ENCODE measurements at regions not wholly inside any gene's neighbourhood (a gene's known extent, or its start where the extent isn't known, plus 50 kb on each side); places are given as distances from the start of the nearest gene placed in this dataset.

- no peaks in the 10 kb centered on the region for H3K4me1 ChIP-seq (ENCODE audit: insufficient read depth, low read length, poor library complexity, severe bottlenecking)
- no peaks in the 10 kb centered on the region for H3K36me3 ChIP-seq (ENCODE audit: insufficient read depth, low read length)
- H3K27me3 ChIP-seq (ENCODE audit: insufficient read depth, low read length, poor library complexity, severe bottlenecking) = no peaks in the 10 kb centered on the region
- no peak overlapping the region for H3K4me3 ChIP-seq (ENCODE audit: low read length, poor library complexity, severe bottlenecking)
- TF ChIP-seq CTCF (conservative IDR thresholded peaks at IDR 0.05; ENCODE audit: low read length) (no peak), EZH2phosphoT487 (IDR thresholded peaks at IDR 0.05; ENCODE audit: borderline replicate concordance) (no peak)
- no peak overlapping the region for H2AFZ ChIP-seq (ENCODE audit: low read length)
- H3K79me2 ChIP-seq (ENCODE audit: insufficient read depth, low read length) = no peaks in the 10 kb centered on the region
- H3K4me2 ChIP-seq (ENCODE audit: low read depth, low read length, poor library complexity, severe bottlenecking) = no peak overlapping the region
- no peaks in the 10 kb centered on the region for H3K9me3 ChIP-seq (ENCODE audit: insufficient read depth, low read depth, low read length)
- H4K20me1 ChIP-seq (ENCODE audit: insufficient read depth, low read length, poor library complexity, severe bottlenecking) = no peaks in the 10 kb centered on the region
- H3F3A ChIP-seq (ENCODE audit: low read depth) = no peaks in the 10 kb centered on the region
- no peak overlapping the region for H3K9ac ChIP-seq (ENCODE audit: low read depth, low read length, poor library complexity, severe bottlenecking)
- H3K9me2 ChIP-seq (replicated peaks; ENCODE audit: low read depth, low read length) = no peaks in the 10 kb centered on the region
These were observed 436.3 kb downstream of the KLHL13 start for GRCh38 chrX:117680286-117680685.

GRCh38 chrX:117653396-117653795 lies 463.2 kb downstream of the KLHL13 start:
- Histone ChIP-seq H3K9me3 (ENCODE audit: insufficient read depth, low read depth, low read length) (no peaks in the 10 kb centered on the region), H3K27me3 (ENCODE audit: insufficient read depth, low read length, poor library complexity, severe bottlenecking) (no peaks in the 10 kb centered on the region), H3K9me2 (replicated peaks; ENCODE audit: low read depth, low read length) (no peaks in the 10 kb centered on the region), H3K36me3 (ENCODE audit: insufficient read depth, low read length) (no peaks in the 10 kb centered on the region), H3K4me3 (ENCODE audit: low read length, poor library complexity, severe bottlenecking) (no peak overlapping the region), H3K4me1 (ENCODE audit: insufficient read depth, low read length, poor library complexity, severe bottlenecking) (no peaks in the 10 kb centered on the region), H2AFZ (ENCODE audit: low read length) (no peak overlapping the region), H4K20me1 (ENCODE audit: insufficient read depth, low read length, poor library complexity, severe bottlenecking) (no peaks in the 10 kb centered on the region), H3K79me2 (ENCODE audit: insufficient read depth, low read length) (no peaks in the 10 kb centered on the region), H3F3A (ENCODE audit: low read depth) (no peaks in the 10 kb centered on the region), H3K9ac (ENCODE audit: low read depth, low read length, poor library complexity, severe bottlenecking) (no peak overlapping the region), H3K4me2 (ENCODE audit: low read depth, low read length, poor library complexity, severe bottlenecking) (no peak overlapping the region)
- TF ChIP-seq CTCF (conservative IDR thresholded peaks at IDR 0.05; ENCODE audit: low read length) (no peak), EZH2phosphoT487 (IDR thresholded peaks at IDR 0.05; ENCODE audit: borderline replicate concordance) (no peak)

GRCh38 chrX:117645639-117646038 lies 471.0 kb downstream of the KLHL13 start:
- Histone ChIP-seq H3K4me2 (ENCODE audit: low read depth, low read length, poor library complexity, severe bottlenecking) (no peak overlapping the region), H3K36me3 (ENCODE audit: insufficient read depth, low read length) (no peaks in the 10 kb centered on the region), H3K9me2 (replicated peaks; ENCODE audit: low read depth, low read length) (no peaks in the 10 kb centered on the region), H3K9ac (ENCODE audit: low read depth, low read length, poor library complexity, severe bottlenecking) (no peak overlapping the region), H3K79me2 (ENCODE audit: insufficient read depth, low read length) (no peaks in the 10 kb centered on the region), H3K4me3 (ENCODE audit: low read length, poor library complexity, severe bottlenecking) (no peak overlapping the region), H3K4me1 (ENCODE audit: insufficient read depth, low read length, poor library complexity, severe bottlenecking) (no peaks in the 10 kb centered on the region), H3K9me3 (ENCODE audit: insufficient read depth, low read depth, low read length) (no peaks in the 10 kb centered on the region), H4K20me1 (ENCODE audit: insufficient read depth, low read length, poor library complexity, severe bottlenecking) (no peaks in the 10 kb centered on the region), H3F3A (ENCODE audit: low read depth) (no peaks in the 10 kb centered on the region), H3K27me3 (ENCODE audit: insufficient read depth, low read length, poor library complexity, severe bottlenecking) (no peaks in the 10 kb centered on the region), H2AFZ (ENCODE audit: low read length) (no peak overlapping the region)
- no peak for TF ChIP-seq CTCF (conservative IDR thresholded peaks at IDR 0.05; ENCODE audit: low read length)
- TF ChIP-seq EZH2phosphoT487 (IDR thresholded peaks at IDR 0.05; ENCODE audit: borderline replicate concordance) = no peak
